NCI-H2196 (cell line): ENCODE measurements at regions not wholly inside any gene's neighbourhood (a gene's known extent, or its start where the extent isn't known, plus 50 kb on each side); places are given as distances from the start of the nearest gene placed in this dataset.

Experiments
- DNase-seq: peaks from one replicate; lab custom pipeline; 2025; ENCODE audit not compliant: unreplicated experiment; lab: John Stamatoyannopoulos, UW

- DNase-seq = peak; percentile 64
These were observed 242.9 kb downstream of the WNT5A start for GRCh38 chr3:55244247-55244646.

GRCh38 chr3:55243678-55244077 lies 243.4 kb downstream of the WNT5A start:
- no peak for DNase-seq

GRCh38 chr3:55242921-55243320 lies 244.2 kb downstream of the WNT5A start:
- no peak for DNase-seq

GRCh38 chr3:55241098-55241497 lies 246.0 kb downstream of the WNT5A start:
- DNase-seq = no peak

GRCh38 chr3:55235416-55235815 lies 251.7 kb downstream of the WNT5A start:
- no peak for DNase-seq

- no peak for DNase-seq
These were observed 260.4 kb downstream of the WNT5A start for GRCh38 chr3:55226696-55227095.

- DNase-seq = no peak
These were observed 268.5 kb downstream of the WNT5A start for GRCh38 chr3:55218577-55218976.

GRCh38 chr3:55207744-55208143 lies 279.4 kb downstream of the WNT5A start:
- no peak for DNase-seq

- no peak for DNase-seq
These were observed 278.1 kb upstream of the LRTM1 start for GRCh38 chr3:55205990-55206389.

- no peak for DNase-seq
These were observed 276.6 kb upstream of the LRTM1 start for GRCh38 chr3:55204417-55204816.

GRCh38 chr3:55203546-55203945 lies 275.7 kb upstream of the LRTM1 start:
- no peak for DNase-seq

GRCh38 chr3:55203006-55203405 lies 275.1 kb upstream of the LRTM1 start:
- no peak for DNase-seq

- no peak for DNase-seq
These were observed 274.5 kb upstream of the LRTM1 start for GRCh38 chr3:55202326-55202725.

- no peak for DNase-seq
These were observed 273.9 kb upstream of the LRTM1 start for GRCh38 chr3:55201779-55202178.

GRCh38 chr3:55200906-55201305 lies 273.0 kb upstream of the LRTM1 start:
- no peak for DNase-seq

GRCh38 chr3:55198554-55198953 lies 270.7 kb upstream of the LRTM1 start:
- no peak for DNase-seq

GRCh38 chr3:55197021-55197420 lies 269.2 kb upstream of the LRTM1 start:
- no peak for DNase-seq

GRCh38 chr3:55196495-55196894 lies 268.6 kb upstream of the LRTM1 start:
- no peak for DNase-seq

GRCh38 chr3:55194376-55194775 lies 266.5 kb upstream of the LRTM1 start:
- DNase-seq = no peak

- no peak for DNase-seq
These were observed 264.3 kb upstream of the LRTM1 start for GRCh38 chr3:55191911-55192775.

GRCh38 chr3:55190331-55190730 lies 262.5 kb upstream of the LRTM1 start:
- DNase-seq = no peak

GRCh38 chr3:55189359-55189801 lies 261.5 kb upstream of the LRTM1 start:
- DNase-seq = no peak

GRCh38 chr3:55185380-55185779 lies 257.5 kb upstream of the LRTM1 start:
- no peak for DNase-seq
